ENCODE measurements at regions not wholly inside any gene's neighbourhood (a gene's known extent, or its start where the extent isn't known, plus 50 kb on each side); places are given as distances from the start of the nearest gene placed in this dataset.

DNA sequence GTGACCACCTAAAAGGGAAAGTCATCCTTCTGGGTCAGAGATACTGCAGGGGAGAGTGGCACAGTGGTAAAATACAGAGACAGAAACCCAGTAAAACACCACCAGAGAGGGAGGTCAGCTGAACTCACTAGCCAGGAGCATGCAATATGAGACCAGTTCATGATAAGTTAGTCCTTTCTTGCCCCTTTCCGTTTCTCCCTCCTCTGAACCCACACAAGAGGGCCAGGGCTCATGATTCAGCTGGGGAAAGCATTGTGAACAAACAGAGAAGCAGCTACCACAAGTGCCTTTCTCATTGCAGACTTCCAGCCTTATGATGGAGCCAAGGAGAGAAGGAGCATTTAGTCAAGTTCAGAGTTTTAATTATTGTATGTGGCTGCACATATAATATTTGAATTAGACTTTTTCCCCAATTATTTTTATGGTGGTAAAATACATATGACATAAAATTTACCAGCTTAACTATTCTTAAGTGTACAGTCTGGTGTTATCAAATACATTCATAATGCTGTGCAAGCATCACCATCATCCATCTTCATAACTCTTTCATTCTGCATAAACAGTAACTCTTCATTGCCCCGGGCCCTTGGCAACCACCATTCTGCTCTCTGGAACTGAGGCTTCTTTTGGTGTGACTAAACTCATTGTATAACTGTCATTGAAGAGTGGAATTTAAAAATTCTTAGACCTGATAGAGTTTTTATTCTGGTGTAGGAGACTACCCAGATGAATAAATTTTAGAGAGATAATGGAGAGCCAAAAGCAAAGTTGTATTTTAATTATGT is 114.6 kb downstream of the DDIT4L start:
- Histone ChIP-seq H3K36me3 (ENCODE audit: insufficient read depth, low read length) (no peaks in the 10 kb centered on the region), H3K4me1 (ENCODE audit: insufficient read depth, low read length) (no peaks in the 10 kb centered on the region), H3K4me3 (ENCODE audit: insufficient read depth, low read length) (no peak overlapping the region), H3K27ac (ENCODE audit: low read depth, low read length) (no peak overlapping the region), H3K79me2 (ENCODE audit: insufficient read depth, low read length) (no peaks in the 10 kb centered on the region), H2AFZ (ENCODE audit: low read length) (no peak overlapping the region), H3K27me3 (ENCODE audit: insufficient read depth, low read length) (no peaks in the 10 kb centered on the region), H4K20me1 (ENCODE audit: insufficient read depth, low read length) (no peaks in the 10 kb centered on the region), H3K4me2 (ENCODE audit: insufficient read depth, low read length) (no peak overlapping the region), H3K9me3 (ENCODE audit: low read depth, low read length) (no peaks in the 10 kb centered on the region)
- DNase-seq (ENCODE audit: insufficient read length, low spot score, missing footprints), result no peak
- TF ChIP-seq, protein P1, sequence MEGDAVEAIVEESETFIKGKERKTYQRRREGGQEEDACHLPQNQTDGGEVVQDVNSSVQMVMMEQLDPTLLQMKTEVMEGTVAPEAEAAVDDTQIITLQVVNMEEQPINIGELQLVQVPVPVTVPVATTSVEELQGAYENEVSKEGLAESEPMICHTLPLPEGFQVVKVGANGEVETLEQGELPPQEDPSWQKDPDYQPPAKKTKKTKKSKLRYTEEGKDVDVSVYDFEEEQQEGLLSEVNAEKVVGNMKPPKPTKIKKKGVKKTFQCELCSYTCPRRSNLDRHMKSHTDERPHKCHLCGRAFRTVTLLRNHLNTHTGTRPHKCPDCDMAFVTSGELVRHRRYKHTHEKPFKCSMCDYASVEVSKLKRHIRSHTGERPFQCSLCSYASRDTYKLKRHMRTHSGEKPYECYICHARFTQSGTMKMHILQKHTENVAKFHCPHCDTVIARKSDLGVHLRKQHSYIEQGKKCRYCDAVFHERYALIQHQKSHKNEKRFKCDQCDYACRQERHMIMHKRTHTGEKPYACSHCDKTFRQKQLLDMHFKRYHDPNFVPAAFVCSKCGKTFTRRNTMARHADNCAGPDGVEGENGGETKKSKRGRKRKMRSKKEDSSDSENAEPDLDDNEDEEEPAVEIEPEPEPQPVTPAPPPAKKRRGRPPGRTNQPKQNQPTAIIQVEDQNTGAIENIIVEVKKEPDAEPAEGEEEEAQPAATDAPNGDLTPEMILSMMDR (IDR thresholded peaks at IDR 0.05; ENCODE audit: extremely low read depth, low read depth, low read length), result no peak

DNA sequence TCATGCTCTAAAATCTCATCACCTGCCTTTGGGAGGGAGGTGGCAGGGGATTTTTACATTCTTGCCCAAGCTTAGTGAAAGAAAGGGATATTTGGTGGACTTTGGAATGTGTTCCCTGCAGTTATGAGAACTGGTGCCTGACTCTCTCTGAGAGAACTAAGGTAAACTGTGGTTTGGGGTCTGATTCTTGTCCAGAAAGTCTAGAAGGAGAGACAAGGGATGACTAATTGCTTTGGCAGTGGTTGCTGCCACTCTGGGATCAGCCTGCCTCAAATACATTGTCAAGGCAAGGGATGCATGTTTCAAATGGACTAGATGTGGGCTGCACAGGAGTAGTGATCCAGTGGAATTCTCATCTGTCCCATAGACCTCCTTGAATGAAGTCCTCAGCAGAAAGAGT is 115.2 kb downstream of the DDIT4L start:
- no peak for DNase-seq (ENCODE audit: insufficient read length, low spot score, missing footprints)
- TF ChIP-seq, protein P1 (IDR thresholded peaks at IDR 0.05; ENCODE audit: extremely low read depth, low read depth, low read length), result no peak

DNA sequence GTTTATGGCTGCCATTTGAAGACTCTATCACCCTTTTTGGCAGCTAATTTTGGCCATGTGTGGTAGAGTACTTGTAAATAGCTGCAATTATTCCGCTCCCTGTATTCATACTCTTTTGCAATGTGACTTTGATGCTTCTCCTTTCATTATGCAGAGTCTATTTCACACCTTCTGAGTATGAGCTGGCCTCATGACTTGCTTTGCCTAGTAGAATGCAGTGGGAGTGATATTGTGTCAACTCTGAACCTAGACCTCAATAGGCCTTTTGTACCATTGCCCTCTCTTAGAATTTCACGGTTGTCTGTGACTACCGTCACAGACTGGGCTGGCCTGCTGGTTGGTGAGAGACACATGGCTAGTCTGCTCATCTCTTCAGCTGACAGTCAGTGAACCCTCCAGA is 118.8 kb downstream of the DDIT4L start:
- H3K4me3 ChIP-seq (ENCODE audit: insufficient read depth, low read length), result no peak overlapping the region

More for the DNA sequence above, 115.2 kb downstream of the DDIT4L start:
- H3K4me3 ChIP-seq (ENCODE audit: insufficient read depth, low read length), result no peak overlapping the region
- no peaks in the 10 kb centered on the region for H3K36me3 ChIP-seq (ENCODE audit: insufficient read depth, low read length)
- no peaks in the 10 kb centered on the region for H3K79me2 ChIP-seq (ENCODE audit: insufficient read depth, low read length)
- H2AFZ ChIP-seq (ENCODE audit: low read length), result no peak overlapping the region
- H3K4me2 ChIP-seq (ENCODE audit: insufficient read depth, low read length), result no peak overlapping the region
- H3K9me3 ChIP-seq (ENCODE audit: low read depth, low read length), result no peaks in the 10 kb centered on the region
- no peak overlapping the region for H3K27ac ChIP-seq (ENCODE audit: low read depth, low read length)
- no peaks in the 10 kb centered on the region for H4K20me1 ChIP-seq (ENCODE audit: insufficient read depth, low read length)
- H3K27me3 ChIP-seq (ENCODE audit: insufficient read depth, low read length), result no peaks in the 10 kb centered on the region
- H3K4me1 ChIP-seq (ENCODE audit: insufficient read depth, low read length), result no peaks in the 10 kb centered on the region

GRCh38 chr4:100070868-100071267 is 119.4 kb downstream of the DDIT4L start:
- no peaks in the 10 kb centered on the region for H3K27me3 ChIP-seq (ENCODE audit: insufficient read depth, low read length)
- no peaks in the 10 kb centered on the region for H3K79me2 ChIP-seq (ENCODE audit: insufficient read depth, low read length)
- H3K4me2 ChIP-seq (ENCODE audit: insufficient read depth, low read length), result no peak overlapping the region
- H3K36me3 ChIP-seq (ENCODE audit: insufficient read depth, low read length), result no peaks in the 10 kb centered on the region
- no peak overlapping the region for H3K4me3 ChIP-seq (ENCODE audit: insufficient read depth, low read length)
- H3K4me1 ChIP-seq (ENCODE audit: insufficient read depth, low read length), result no peaks in the 10 kb centered on the region
- H2AFZ ChIP-seq (ENCODE audit: low read length), result no peak overlapping the region
- H4K20me1 ChIP-seq (ENCODE audit: insufficient read depth, low read length), result no peaks in the 10 kb centered on the region
- TF ChIP-seq, protein P1 (IDR thresholded peaks at IDR 0.05; ENCODE audit: extremely low read depth, low read depth, low read length), result no peak
- no peaks in the 10 kb centered on the region for H3K9me3 ChIP-seq (ENCODE audit: low read depth, low read length)
- H3K27ac ChIP-seq (ENCODE audit: low read depth, low read length), result no peak overlapping the region
- DNase-seq (ENCODE audit: insufficient read length, low spot score, missing footprints), result no peak

More for the DNA sequence above, 118.8 kb downstream of the DDIT4L start:
- no peak for DNase-seq (ENCODE audit: insufficient read length, low spot score, missing footprints)
- Histone ChIP-seq H3K9me3 (ENCODE audit: low read depth, low read length) (no peaks in the 10 kb centered on the region), H3K27me3 (ENCODE audit: insufficient read depth, low read length) (no peaks in the 10 kb centered on the region), H3K36me3 (ENCODE audit: insufficient read depth, low read length) (no peaks in the 10 kb centered on the region), H3K4me1 (ENCODE audit: insufficient read depth, low read length) (no peaks in the 10 kb centered on the region), H3K4me2 (ENCODE audit: insufficient read depth, low read length) (no peak overlapping the region), H2AFZ (ENCODE audit: low read length) (no peak overlapping the region), H3K79me2 (ENCODE audit: insufficient read depth, low read length) (no peaks in the 10 kb centered on the region), H4K20me1 (ENCODE audit: insufficient read depth, low read length) (no peaks in the 10 kb centered on the region), H3K27ac (ENCODE audit: low read depth, low read length) (no peak overlapping the region)
- TF ChIP-seq, protein P1 (IDR thresholded peaks at IDR 0.05; ENCODE audit: extremely low read depth, low read depth, low read length), result no peak

Data from osteoblast (primary cell).